SHP77 (cell line): ENCODE measurements at regions not wholly inside any gene's neighbourhood (a gene's known extent, or its start where the extent isn't known, plus 50 kb on each side); places are given as distances from the start of the nearest gene placed in this dataset.
A peak's percentile ranks its signal among the peaks of the same experiment; 100 is the strongest.

Experiments
- DNase-seq, 2 experiments: peaks; one replicate each; lab custom pipeline; 2025; lab: John Stamatoyannopoulos, UW

- DNase-seq, result no peak
Observed at GRCh38 chr2:5955921-5956320, 263.7 kb downstream of the SOX11 start.

GRCh38 chr2:5959836-5960820 lies 267.9 kb downstream of the SOX11 start:
- DNase-seq, result peak; percentile 66 to 82

GRCh38 chr2:5967506-5967905 lies 275.3 kb downstream of the SOX11 start:
- no peak for DNase-seq

GRCh38 chr2:5969303-5969702 lies 277.1 kb downstream of the SOX11 start:
- no peak for DNase-seq

- DNase-seq, result no peak
Observed at GRCh38 chr2:5970347-5970746, 278.2 kb downstream of the SOX11 start.

GRCh38 chr2:5974477-5974876 lies 282.3 kb downstream of the SOX11 start:
- DNase-seq, result no peak

GRCh38 chr2:5975401-5975800 lies 283.2 kb downstream of the SOX11 start:
- DNase-seq, result no peak

GRCh38 chr2:5976531-5977065 lies 284.4 kb downstream of the SOX11 start:
- no peak for DNase-seq

- DNase-seq, result no peak
Observed at GRCh38 chr2:5977477-5977876, 285.3 kb downstream of the SOX11 start.

- no peak for DNase-seq
Observed at GRCh38 chr2:5978131-5978751, 286.1 kb downstream of the SOX11 start.

- no peak for DNase-seq
Observed at GRCh38 chr2:5980450-5981190, 288.4 kb downstream of the SOX11 start.

GRCh38 chr2:5982193-5982902 lies 290.2 kb downstream of the SOX11 start:
- DNase-seq, result no peak

- DNase-seq, result no peak
Observed at GRCh38 chr2:5982903-5983265, 290.7 kb downstream of the SOX11 start.

GRCh38 chr2:5983511-5984272 lies 291.5 kb downstream of the SOX11 start:
- DNase-seq, result no peak

- DNase-seq, result no peak
Observed at GRCh38 chr2:5984273-5984655, 292.1 kb downstream of the SOX11 start.

GRCh38 chr2:5984946-5985345 lies 292.8 kb downstream of the SOX11 start:
- DNase-seq, result no peak

GRCh38 chr2:5985536-5986385 lies 293.6 kb downstream of the SOX11 start:
- DNase-seq, result no peak

- DNase-seq, result no peak
Observed at GRCh38 chr2:5986801-5987787, 294.9 kb downstream of the SOX11 start.

- DNase-seq, result no peak
Observed at GRCh38 chr2:5988120-5988519, 295.9 kb downstream of the SOX11 start.
